Neural cell (in vitro differentiated cells): ENCODE measurements at regions not wholly inside any gene's neighbourhood (a gene's known extent, or its start where the extent isn't known, plus 50 kb on each side); places are given as distances from the start of the nearest gene placed in this dataset.

ENCODE experiments used
- H2AFZ ChIP-seq: fragments of 200-600, 300-800 bp; sonication (generic), shearing (Covaris generic); 2 replicates; pipeline ENCODE4 v1.6.0; 2014; ENCODE audit warnings: low read depth, mild to moderate bottlenecking, antibody characterized with exemption, low read length, moderate library complexity
- H3F3A ChIP-seq: fragments of 200-600 bp; shearing (Covaris generic); 2 replicates; pipeline ENCODE4 v1.6.1; 2016; ENCODE audit warnings: mild to moderate bottlenecking, moderate library complexity, mixed read lengths, antibody characterized with exemption, low read length; ENCODE audit not compliant: insufficient read depth, poor library complexity, severe bottlenecking
- H3K27ac ChIP-seq: fragments of 200-600, 300-800 bp; sonication (generic), shearing (Covaris generic); 2 replicates; pipeline ENCODE4 v1.5.1; 2014; ENCODE audit warnings: mild to moderate bottlenecking, low read length, moderate library complexity
- H3K27me3 ChIP-seq: fragments of 300-800, 200-600 bp; sonication (generic), shearing (Covaris generic); 2 replicates; pipeline ENCODE4 v1.6.0; 2014; ENCODE audit warnings: mild to moderate bottlenecking, low read depth, low read length, moderate library complexity; ENCODE audit not compliant: insufficient read depth
- H3K36me3 ChIP-seq: fragments of 300-800, 200-600 bp; sonication (generic), shearing (Covaris generic); 2 replicates; pipeline ENCODE4 v1.5.1; 2014; ENCODE audit warnings: mild to moderate bottlenecking, antibody characterized with exemption, low read length, moderate library complexity; ENCODE audit not compliant: insufficient read depth
- H3K4me2 ChIP-seq: fragments of 300-800, 200-600 bp; sonication (generic), shearing (Covaris generic); 2 replicates; pipeline ENCODE4 v1.6.0; 2014; ENCODE audit warnings: mild to moderate bottlenecking, low read length
- H3K4me3 ChIP-seq: fragments of 300-800, 200-600 bp; sonication (generic), shearing (Covaris generic); 2 replicates; pipeline ENCODE4 v1.5.1; 2014; ENCODE audit warnings: mild to moderate bottlenecking, low read length, moderate library complexity
- H3K79me2 ChIP-seq: fragments of 200-600 bp; shearing (Covaris generic); replicated peaks from 2 replicates; pipeline ENCODE4 v1.6.0; 2014; ENCODE audit warnings: mild to moderate bottlenecking, low read length, moderate library complexity; ENCODE audit not compliant: insufficient read depth
- H3K9ac ChIP-seq: fragments of 300-800, 200-600 bp; sonication (generic), shearing (Covaris generic); 2 replicates; pipeline ENCODE4 v1.6.1; 2016; ENCODE audit warnings: mild to moderate bottlenecking, low read length, mixed read lengths
- H3K9me2 ChIP-seq: fragments of 200-600 bp; shearing (Covaris generic); 2 replicates; pipeline ENCODE4 v1.6.1; 2016; ENCODE audit warnings: mild to moderate bottlenecking, low read length, mixed read lengths; ENCODE audit not compliant: insufficient read depth
- H3K9me3 ChIP-seq: fragments of 200-600, 300-800 bp; sonication (generic), shearing (Covaris generic); 2 replicates; pipeline ENCODE4 v1.6.1; 2016; ENCODE audit warnings: mild to moderate bottlenecking, mixed run types, low read length, moderate library complexity, mixed read lengths
- H4K20me1 ChIP-seq: fragments of 200-600 bp; shearing (Covaris generic); 2 replicates; pipeline ENCODE4 v1.6.1; 2016; ENCODE audit warnings: mild to moderate bottlenecking, mixed run types; ENCODE audit not compliant: insufficient read depth
- EP300 ChIP-seq: fragments of 450-650 bp; conservative IDR thresholded peaks from 2 replicates; pipeline ENCODE4 v1.6.1; 2014; ENCODE audit warnings: antibody characterized with exemption, mild to moderate bottlenecking, moderate library complexity; ENCODE audit not compliant: poor library complexity, severe bottlenecking
- EZH2 ChIP-seq: fragments of 200-600, 300-800 bp; shearing (Covaris generic), sonication (generic); IDR thresholded peaks from 2 replicates; pipeline ENCODE4 v1.6.1; 2014; ENCODE audit warnings: antibody characterized with exemption, low read length, borderline replicate concordance, mild to moderate bottlenecking; ENCODE audit not compliant: insufficient read depth, poor library complexity, severe bottlenecking
- MXI1 ChIP-seq: fragments of 450-650 bp; conservative IDR thresholded peaks from 2 replicates; pipeline ENCODE4 v1.6.1; 2014; ENCODE audit warnings: antibody characterized with exemption, mild to moderate bottlenecking; ENCODE audit not compliant: poor library complexity, severe bottlenecking
- POLR2AphosphoS5 ChIP-seq: IDR thresholded peaks from 2 replicates; pipeline ENCODE4 v1.6.1; 2012
- RAD21 ChIP-seq: fragments of 450-650 bp; conservative IDR thresholded peaks from 2 replicates; pipeline ENCODE4 v1.6.1; 2014; ENCODE audit warnings: antibody characterized with exemption, mild to moderate bottlenecking, moderate library complexity
- REST ChIP-seq: IDR thresholded peaks from 2 replicates; pipeline ENCODE4 v1.6.1; 2012; ENCODE audit warnings: borderline replicate concordance
- SMC3 ChIP-seq: fragments of 450-650 bp; conservative IDR thresholded peaks from 2 replicates; pipeline ENCODE4 v1.6.1; 2014; ENCODE audit warnings: antibody characterized with exemption, mild to moderate bottlenecking, moderate library complexity; ENCODE audit not compliant: poor library complexity
- TAF1 ChIP-seq: IDR thresholded peaks from 2 replicates; pipeline ENCODE4 v1.6.1; 2012; ENCODE audit warnings: low read depth
- TF ChIP-seq, protein P1 (sequence below): fragments of 450-650 bp; IDR thresholded peaks from 2 replicates; pipeline ENCODE4 v1.5.1; 2014; ENCODE audit warnings: antibody characterized with exemption, mild to moderate bottlenecking, moderate library complexity; ENCODE audit not compliant: poor library complexity, severe bottlenecking

DNA sequence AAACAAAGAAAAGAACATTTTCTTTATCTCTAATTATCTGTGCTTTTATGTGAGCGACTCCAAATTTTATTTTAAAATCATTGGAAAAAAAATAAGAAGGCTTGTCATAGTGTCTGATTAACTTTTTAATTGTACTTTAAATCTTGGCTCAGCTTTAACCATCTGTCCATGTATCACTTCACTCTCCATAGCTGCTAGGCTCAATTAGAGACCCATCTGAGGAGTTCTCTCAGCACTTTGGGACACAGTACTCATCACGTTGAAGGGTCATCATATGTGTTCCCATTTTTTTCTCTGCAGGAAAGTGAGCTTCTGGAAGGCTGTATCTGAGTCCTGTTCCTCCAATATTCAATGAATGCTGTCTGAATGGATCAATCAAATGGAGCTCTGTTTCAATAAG, 908.5 kb upstream of the ROBO1 start:
- no peaks in the 10 kb centered on the region for H3K9me3 ChIP-seq
- no peak overlapping the region for H3K4me3 ChIP-seq
- H3K79me2 ChIP-seq: no peaks in the 10 kb centered on the region
- no peak overlapping the region for H3K9ac ChIP-seq
- no peaks in the 10 kb centered on the region for H3K27me3 ChIP-seq
- H3K27ac ChIP-seq: no peak overlapping the region
- no peaks in the 10 kb centered on the region for H3K9me2 ChIP-seq
- no peaks in the 10 kb centered on the region for H4K20me1 ChIP-seq
- H2AFZ ChIP-seq: no peak overlapping the region
- no peaks in the 10 kb centered on the region for H3K36me3 ChIP-seq
- TF ChIP-seq MXI1 (no peak), TAF1 (no peak), SMC3 (no peak), EZH2 (no peak), POLR2AphosphoS5 (no peak), REST (no peak), RAD21 (no peak), EP300 (no peak)
- TF ChIP-seq, protein P1, sequence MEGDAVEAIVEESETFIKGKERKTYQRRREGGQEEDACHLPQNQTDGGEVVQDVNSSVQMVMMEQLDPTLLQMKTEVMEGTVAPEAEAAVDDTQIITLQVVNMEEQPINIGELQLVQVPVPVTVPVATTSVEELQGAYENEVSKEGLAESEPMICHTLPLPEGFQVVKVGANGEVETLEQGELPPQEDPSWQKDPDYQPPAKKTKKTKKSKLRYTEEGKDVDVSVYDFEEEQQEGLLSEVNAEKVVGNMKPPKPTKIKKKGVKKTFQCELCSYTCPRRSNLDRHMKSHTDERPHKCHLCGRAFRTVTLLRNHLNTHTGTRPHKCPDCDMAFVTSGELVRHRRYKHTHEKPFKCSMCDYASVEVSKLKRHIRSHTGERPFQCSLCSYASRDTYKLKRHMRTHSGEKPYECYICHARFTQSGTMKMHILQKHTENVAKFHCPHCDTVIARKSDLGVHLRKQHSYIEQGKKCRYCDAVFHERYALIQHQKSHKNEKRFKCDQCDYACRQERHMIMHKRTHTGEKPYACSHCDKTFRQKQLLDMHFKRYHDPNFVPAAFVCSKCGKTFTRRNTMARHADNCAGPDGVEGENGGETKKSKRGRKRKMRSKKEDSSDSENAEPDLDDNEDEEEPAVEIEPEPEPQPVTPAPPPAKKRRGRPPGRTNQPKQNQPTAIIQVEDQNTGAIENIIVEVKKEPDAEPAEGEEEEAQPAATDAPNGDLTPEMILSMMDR: no peak
- no peak overlapping the region for H3K4me2 ChIP-seq
- H3F3A ChIP-seq: no peaks in the 10 kb centered on the region

DNA sequence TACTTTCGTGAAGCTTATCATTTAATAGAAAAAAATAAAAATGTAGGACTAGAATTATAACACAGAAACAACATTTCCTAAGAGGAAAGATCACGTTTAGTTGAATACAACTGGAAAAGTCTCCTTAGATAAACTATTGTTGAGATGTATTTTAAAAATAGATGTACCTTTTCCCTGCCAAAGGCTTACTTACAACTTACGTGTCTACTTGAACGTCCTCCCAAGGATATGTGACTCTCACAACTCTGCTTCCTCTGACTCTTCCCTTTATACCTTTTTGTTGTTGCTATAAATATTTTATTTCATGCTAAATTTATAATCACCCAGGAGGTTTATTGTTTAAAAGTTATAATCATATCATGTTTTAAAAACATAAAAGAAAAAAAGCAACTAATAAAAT, 908.0 kb upstream of the ROBO1 start:
- H3K36me3 ChIP-seq: no peaks in the 10 kb centered on the region
- H3K4me2 ChIP-seq: no peak overlapping the region
- no peaks in the 10 kb centered on the region for H3K9me3 ChIP-seq
- H3K4me3 ChIP-seq: no peak overlapping the region
- TF ChIP-seq RAD21 (no peak), EZH2 (no peak), MXI1 (no peak), TAF1 (no peak), REST (no peak), SMC3 (no peak), EP300 (no peak), POLR2AphosphoS5 (no peak)
- TF ChIP-seq, protein P1: no peak
- no peaks in the 10 kb centered on the region for H3F3A ChIP-seq
- no peaks in the 10 kb centered on the region for H4K20me1 ChIP-seq
- no peak overlapping the region for H2AFZ ChIP-seq
- no peaks in the 10 kb centered on the region for H3K79me2 ChIP-seq
- H3K9me2 ChIP-seq: no peaks in the 10 kb centered on the region
- H3K27ac ChIP-seq: no peak overlapping the region
- H3K27me3 ChIP-seq: no peaks in the 10 kb centered on the region
- H3K9ac ChIP-seq: no peak overlapping the region
